Mesothelial cell of epicardium (in vitro differentiated cells): ENCODE measurements at regions not wholly inside any gene's neighbourhood (a gene's known extent, or its start where the extent isn't known, plus 50 kb on each side); places are given as distances from the start of the nearest gene placed in this dataset.
A peak's percentile ranks its signal among the peaks of the same experiment; 100 is the strongest.

Experiments
- DNase-seq, 2 experiments: peaks; one replicate each; pipeline ENCODE4 v3.0.0; 2021; ENCODE audit warnings: low spot score in 2 of 2; ENCODE audit not compliant: unreplicated experiment in 2 of 2
- H3K27ac Mint-ChIP-seq: 2 replicates; pipeline ENCODE4 v1.8.0; 2021; ENCODE audit warnings: mixed read lengths
- H3K27me3 Mint-ChIP-seq: 2 replicates; pipeline ENCODE4 v1.8.0; 2021; ENCODE audit warnings: low read depth, mixed read lengths
- H3K36me3 Mint-ChIP-seq: 2 replicates; pipeline ENCODE4 v1.8.0; 2021; ENCODE audit warnings: mixed read lengths
- H3K4me1 Mint-ChIP-seq: 2 replicates; pipeline ENCODE4 v1.8.0; 2021; ENCODE audit warnings: mixed read lengths
- H3K4me3 Mint-ChIP-seq: 2 replicates; pipeline ENCODE4 v1.8.0; 2021; ENCODE audit warnings: mild to moderate bottlenecking, moderate library complexity, mixed read lengths
- H3K9me3 Mint-ChIP-seq: 2 replicates; pipeline ENCODE4 v1.8.0; 2021; ENCODE audit warnings: mixed read lengths
- TF ChIP-seq, protein P1 (sequence below): fragments of 200-600 bp; sonication (generic); IDR thresholded peaks from one replicate; pipeline ENCODE4 v1.5.0; 2021; ENCODE audit warnings: antibody characterized with exemption; ENCODE audit not compliant: unreplicated experiment

DNA sequence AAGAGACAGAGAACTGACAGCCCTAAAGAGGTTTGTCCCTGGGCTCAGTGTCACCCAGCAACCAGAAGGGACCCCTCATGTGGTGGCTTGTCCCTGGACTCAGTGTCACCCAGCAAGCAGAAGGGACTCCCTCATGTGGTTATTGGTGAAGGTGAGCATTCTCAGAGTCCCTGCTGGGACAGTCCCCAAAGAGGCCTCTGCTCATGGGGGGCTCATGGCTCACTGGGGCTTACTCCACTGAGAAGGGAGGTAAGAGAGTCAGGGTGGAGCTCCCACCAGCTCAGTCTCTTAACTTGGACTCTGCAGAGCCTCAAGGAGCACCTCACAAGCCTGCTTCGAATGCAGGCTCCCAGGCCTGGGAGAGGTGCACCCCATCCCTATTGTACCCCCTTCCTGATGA lies 145.2 kb upstream of the COPS8 start:
- peaks cover 35% of the 10 kb centered on the region for H3K4me1 Mint-ChIP-seq
- H3K27me3 Mint-ChIP-seq, result no peaks in the 10 kb centered on the region
- peak overlapping the region; percentile 15 for H3K27ac Mint-ChIP-seq
- no peaks in the 10 kb centered on the region for H3K9me3 Mint-ChIP-seq
- no peak for DNase-seq
- TF ChIP-seq, protein P1, sequence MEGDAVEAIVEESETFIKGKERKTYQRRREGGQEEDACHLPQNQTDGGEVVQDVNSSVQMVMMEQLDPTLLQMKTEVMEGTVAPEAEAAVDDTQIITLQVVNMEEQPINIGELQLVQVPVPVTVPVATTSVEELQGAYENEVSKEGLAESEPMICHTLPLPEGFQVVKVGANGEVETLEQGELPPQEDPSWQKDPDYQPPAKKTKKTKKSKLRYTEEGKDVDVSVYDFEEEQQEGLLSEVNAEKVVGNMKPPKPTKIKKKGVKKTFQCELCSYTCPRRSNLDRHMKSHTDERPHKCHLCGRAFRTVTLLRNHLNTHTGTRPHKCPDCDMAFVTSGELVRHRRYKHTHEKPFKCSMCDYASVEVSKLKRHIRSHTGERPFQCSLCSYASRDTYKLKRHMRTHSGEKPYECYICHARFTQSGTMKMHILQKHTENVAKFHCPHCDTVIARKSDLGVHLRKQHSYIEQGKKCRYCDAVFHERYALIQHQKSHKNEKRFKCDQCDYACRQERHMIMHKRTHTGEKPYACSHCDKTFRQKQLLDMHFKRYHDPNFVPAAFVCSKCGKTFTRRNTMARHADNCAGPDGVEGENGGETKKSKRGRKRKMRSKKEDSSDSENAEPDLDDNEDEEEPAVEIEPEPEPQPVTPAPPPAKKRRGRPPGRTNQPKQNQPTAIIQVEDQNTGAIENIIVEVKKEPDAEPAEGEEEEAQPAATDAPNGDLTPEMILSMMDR, result no peak
- no peaks in the 10 kb centered on the region for H3K36me3 Mint-ChIP-seq
- H3K4me3 Mint-ChIP-seq, result no peak overlapping the region

DNA sequence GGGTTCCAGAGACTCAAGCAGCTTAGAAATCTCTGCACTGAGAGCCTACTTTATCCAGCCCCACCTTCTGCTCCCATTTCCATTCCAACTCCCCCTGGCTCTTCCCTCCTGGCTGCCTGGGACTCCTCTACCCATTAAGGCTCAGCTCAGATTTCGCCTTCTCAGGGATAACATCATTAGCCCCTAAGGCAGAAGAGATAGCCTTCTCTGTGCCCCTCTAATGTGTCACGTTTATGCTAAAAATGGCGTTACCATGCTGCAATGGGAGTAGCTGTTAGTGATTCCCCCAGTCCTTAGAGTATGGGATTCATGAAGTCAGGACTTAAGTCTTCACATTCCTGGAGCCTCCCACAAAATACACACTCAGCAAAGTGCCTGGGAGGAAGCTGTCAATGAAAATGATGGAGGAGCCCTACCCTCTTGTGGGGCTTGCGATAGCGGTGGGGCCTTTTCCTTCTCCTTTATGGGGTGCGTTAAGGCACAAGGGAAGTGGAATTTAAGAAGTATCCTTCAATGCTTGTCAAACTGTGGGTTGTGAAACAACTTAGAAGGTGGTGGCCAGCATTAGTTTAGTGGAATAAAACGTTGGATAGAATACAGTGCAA lies 144.7 kb upstream of the COPS8 start:
- Mint-ChIP-seq H3K9me3 (no peaks in the 10 kb centered on the region), H3K4me1 (peaks cover 36% of the 10 kb centered on the region), H3K27me3 (no peaks in the 10 kb centered on the region), H3K36me3 (no peaks in the 10 kb centered on the region), H3K4me3 (no peak overlapping the region), H3K27ac (peak overlapping the region; percentile 47)
- TF ChIP-seq, protein P1, result no peak
- no peak for DNase-seq

DNA sequence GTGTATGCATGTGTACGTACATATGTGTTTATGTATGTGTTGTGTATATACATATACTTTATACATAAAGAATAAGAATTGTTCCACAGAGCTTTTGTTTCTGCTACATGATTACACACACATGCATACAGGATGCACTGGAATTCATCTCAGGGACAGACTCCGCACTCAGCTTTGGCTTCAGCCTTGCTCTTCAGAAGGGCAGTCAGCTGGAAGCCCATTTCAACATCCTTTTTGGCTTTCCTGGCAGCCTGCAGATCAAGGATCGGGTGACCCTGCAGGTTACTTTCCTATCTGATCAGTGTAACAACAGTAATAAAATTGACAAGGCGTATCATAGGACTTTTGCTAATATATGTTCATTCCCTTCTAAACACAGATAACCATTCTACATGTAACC lies 144.1 kb upstream of the COPS8 start:
- Mint-ChIP-seq H3K4me1 (peaks cover 38% of the 10 kb centered on the region), H3K4me3 (no peak overlapping the region), H3K27me3 (no peaks in the 10 kb centered on the region), H3K9me3 (no peaks in the 10 kb centered on the region), H3K36me3 (no peaks in the 10 kb centered on the region), H3K27ac (peak overlapping the region; percentile 56)
- no peak for DNase-seq
- TF ChIP-seq, protein P1, result no peak

DNA sequence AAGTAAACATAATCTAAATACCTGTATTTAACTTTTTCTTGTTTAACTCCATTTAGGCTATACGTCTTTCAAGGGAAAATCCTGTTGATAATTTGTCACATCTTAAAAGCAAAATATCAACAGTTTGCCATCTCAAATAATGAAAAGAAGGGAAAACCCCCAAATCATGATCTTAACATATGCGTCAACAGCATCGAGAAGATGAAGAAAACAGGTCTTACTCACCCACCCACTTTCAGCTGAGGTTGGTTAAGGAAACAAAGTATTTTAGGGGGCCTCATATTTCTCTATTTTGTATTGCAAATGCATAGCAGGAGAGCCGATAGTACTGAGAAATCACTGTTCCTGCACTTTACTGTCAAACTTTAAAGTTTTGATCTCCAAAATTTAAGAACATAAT lies 143.1 kb upstream of the COPS8 start:
- no peaks in the 10 kb centered on the region for H3K27me3 Mint-ChIP-seq
- H3K9me3 Mint-ChIP-seq, result no peaks in the 10 kb centered on the region
- no peak for DNase-seq
- no peaks in the 10 kb centered on the region for H3K36me3 Mint-ChIP-seq
- H3K4me1 Mint-ChIP-seq, result peaks cover 42% of the 10 kb centered on the region
- no peak overlapping the region for H3K27ac Mint-ChIP-seq
- no peak overlapping the region for H3K4me3 Mint-ChIP-seq
- TF ChIP-seq, protein P1, result no peak

DNA sequence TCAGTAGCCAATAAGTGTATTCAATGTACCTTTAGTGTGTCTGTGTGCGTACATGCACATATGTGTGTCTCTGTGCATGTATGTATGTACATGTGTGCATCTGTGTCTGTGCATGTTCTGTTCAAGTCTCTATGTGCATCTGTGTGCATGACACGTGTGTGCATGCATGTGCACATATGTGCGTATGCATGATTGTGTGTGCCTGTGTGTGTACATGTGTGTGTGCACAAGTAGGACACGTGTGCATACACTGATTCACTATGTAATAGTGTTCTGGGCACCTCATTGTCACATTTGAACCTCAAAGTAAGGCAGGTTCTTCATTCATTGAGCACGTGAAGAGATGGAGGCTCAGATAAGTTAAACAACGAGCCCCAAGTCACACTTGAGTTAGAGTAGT lies 142.6 kb upstream of the COPS8 start:
- Mint-ChIP-seq H3K27ac (no peak overlapping the region), H3K4me3 (no peak overlapping the region), H3K27me3 (no peaks in the 10 kb centered on the region), H3K9me3 (no peaks in the 10 kb centered on the region), H3K36me3 (no peaks in the 10 kb centered on the region), H3K4me1 (peaks cover 41% of the 10 kb centered on the region)
- TF ChIP-seq, protein P1, result no peak
- no peak for DNase-seq
